ENCODE measurements at regions not wholly inside any gene's neighbourhood (a gene's known extent, or its start where the extent isn't known, plus 50 kb on each side); places are given as distances from the start of the nearest gene placed in this dataset.

DNA sequence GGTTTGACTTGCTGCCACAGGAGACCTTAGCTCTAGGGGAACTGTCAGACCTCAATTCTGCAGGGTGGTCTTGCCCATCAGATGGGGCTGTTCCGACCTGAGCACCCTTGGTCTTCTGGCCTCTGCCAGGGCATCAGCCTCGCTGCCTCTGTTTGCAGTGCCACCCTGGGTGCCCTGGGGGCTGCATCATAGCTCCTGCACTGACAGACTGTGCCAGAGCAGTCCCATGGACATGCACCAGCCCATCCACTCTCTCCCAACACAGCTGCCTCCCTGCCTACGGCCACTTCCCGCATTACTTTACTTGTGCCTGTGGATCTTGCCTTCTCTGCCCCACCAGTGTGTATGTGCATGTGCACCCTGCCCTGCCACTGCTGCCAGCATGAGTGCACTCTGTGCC lies 884.7 kb upstream of the ARRDC3 start:
- TF ChIP-seq, protein P1, sequence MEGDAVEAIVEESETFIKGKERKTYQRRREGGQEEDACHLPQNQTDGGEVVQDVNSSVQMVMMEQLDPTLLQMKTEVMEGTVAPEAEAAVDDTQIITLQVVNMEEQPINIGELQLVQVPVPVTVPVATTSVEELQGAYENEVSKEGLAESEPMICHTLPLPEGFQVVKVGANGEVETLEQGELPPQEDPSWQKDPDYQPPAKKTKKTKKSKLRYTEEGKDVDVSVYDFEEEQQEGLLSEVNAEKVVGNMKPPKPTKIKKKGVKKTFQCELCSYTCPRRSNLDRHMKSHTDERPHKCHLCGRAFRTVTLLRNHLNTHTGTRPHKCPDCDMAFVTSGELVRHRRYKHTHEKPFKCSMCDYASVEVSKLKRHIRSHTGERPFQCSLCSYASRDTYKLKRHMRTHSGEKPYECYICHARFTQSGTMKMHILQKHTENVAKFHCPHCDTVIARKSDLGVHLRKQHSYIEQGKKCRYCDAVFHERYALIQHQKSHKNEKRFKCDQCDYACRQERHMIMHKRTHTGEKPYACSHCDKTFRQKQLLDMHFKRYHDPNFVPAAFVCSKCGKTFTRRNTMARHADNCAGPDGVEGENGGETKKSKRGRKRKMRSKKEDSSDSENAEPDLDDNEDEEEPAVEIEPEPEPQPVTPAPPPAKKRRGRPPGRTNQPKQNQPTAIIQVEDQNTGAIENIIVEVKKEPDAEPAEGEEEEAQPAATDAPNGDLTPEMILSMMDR (conservative IDR thresholded peaks at IDR 0.05): no peak
- no peak for TF ChIP-seq ZFX (IDR thresholded peaks at IDR 0.05)
